ENCODE measurements at regions not wholly inside any gene's neighbourhood (a gene's known extent, or its start where the extent isn't known, plus 50 kb on each side); places are given as distances from the start of the nearest gene placed in this dataset.

DNA sequence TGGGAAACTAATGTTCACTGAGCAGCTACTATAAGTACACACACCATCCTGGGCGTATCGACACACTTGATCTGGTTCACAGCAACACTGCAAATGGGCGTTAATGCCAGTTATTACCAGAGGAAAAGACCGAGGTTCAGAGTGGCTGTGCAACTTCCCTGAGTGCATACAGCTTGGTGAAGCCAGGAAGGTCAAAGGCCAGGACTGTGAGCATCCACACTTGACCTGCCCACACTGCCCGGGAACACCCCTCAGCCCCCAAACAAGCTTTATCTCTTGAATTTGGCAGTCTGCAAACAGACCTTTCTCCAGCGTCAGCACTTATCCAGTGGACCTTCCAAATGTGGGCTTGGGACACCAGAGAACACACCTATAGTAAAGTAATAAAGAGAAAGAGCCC, 312.6 kb downstream of the BCL11B start:
- DNase-seq (ENCODE audit: low spot score): no peak

DNA sequence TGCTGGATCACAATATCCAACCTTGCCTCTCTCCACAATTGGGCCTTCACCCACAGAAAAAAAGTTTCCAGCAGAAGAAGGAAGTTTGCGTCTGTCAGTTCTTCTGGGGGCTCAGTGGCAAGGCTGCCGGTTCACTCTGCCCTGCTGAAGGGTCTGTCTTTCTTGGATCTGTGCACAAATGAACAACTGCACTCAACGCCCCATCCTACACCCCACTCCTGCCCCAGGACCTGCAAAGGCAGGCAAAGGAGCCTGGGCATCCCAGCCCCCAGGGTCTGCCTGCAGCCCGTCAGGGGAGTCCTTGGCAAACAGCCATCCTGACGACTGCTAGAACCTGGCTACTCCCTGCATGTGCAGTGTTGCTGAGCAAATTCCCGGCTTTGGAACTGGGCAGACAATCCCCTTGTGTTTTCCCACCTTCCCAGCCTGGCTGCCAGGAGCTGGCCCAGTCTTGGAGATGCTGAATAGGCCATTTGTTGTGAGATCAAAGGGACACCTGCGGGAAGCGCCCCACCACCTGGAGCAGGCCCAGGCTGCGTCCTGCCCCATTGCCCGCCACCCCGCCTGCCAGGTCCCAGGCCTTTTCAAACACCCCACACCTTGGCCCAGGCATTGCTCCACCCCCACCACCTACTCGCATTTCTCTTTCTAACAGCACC, 311.9 kb downstream of the BCL11B start:
- no peak for DNase-seq (ENCODE audit: low spot score)

DNA sequence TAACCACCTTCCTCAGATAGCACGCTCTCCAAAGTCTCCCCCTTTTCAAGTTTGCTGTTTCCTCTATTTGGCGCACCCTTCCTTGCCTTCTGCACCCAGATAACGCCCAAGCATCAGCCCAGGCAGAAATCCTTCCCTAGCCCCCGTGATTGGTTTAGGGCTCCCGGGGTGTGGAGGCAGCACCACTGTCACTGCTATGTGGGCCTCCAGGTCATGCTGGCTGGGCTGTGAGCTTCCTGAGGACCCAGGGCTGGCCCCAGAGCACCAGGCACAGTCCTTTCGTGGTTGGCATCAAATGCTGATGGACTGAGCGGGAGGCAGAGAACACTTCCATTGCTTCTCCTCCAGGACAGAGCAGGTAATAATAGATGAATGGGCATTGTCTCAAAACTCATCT, 311.4 kb downstream of the BCL11B start:
- no peak for DNase-seq (ENCODE audit: low spot score)

DNA sequence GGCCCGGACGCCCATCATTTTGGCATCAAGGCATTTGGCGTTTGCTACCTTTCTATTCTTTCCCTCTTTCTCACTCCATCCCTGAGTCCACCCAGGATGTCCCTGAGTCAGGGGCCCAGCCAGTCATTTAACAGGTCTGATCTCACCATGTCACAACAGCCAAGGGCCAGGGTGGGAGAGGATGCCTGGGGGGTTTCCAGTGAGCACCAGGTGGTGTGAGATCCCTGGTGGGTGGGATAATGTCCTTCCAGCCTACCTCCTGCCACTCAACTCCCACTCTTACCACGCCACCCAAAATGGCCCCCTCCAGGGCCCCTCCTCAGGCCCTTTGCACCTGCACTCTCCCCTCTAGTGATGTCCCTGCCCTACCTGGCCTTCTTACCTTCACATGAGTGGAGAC, 310.8 kb downstream of the BCL11B start:
- DNase-seq (ENCODE audit: low spot score): no peak

DNA sequence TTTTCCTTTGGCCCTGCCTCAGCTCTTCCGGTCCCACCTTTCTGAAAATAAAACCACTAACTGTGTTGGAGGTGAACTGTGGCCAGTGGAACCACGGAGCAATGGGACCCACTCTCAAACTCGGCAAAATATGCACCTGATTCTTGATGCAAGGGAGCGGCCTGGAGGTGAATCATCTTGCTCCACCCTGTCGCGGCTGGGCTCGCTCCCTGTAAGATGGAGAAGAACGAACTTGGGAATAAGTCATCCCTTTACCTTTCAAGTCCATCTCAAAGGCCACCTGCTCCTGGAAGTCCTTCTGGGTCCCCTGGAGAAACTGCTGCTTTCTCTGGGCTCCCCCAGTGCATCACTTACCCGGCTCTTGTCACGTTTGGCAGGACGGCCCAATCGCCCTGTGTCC, 309.9 kb downstream of the BCL11B start:
- DNase-seq (ENCODE audit: low spot score): no peak

DNA sequence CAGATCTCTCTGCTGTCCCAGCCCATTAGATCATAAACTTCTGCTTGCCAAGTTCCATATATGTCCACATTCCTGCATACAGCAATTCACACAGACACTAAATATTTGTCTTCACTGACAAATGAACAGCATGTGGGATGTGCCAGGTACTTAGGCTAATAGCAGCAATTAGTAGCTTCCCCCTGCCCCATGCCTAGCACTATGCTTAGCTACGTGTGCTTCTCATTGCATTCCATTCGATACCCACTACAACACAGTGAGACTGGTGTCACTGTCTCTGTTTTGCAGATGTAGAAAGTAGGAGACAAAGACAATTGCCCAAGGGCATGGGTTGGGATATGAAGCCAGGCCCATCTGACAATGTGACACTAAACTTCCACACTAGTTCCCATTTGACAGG, 308.4 kb downstream of the BCL11B start:
- no peak for DNase-seq (ENCODE audit: low spot score)

DNA sequence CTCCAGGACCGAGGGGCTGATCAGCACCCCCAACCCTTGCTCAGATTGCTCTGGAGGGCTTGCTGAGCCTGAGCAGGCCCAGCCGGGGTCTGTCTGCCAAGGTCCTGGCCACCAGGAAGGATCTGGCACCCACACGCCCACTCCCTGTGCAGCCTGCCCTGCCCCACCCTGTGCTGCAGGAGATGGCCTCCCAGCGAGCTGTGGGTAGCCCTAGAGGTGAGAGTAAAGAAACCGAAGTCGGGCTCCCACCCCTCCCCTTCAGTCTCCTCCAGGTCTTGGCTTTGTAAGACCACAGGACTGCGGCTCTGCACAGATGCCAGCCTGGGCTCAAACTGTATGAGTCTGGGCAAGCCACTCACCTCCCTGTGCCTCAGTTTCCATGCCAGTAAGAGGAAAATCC, 307.8 kb downstream of the BCL11B start:
- DNase-seq (ENCODE audit: low spot score): no peak

DNA sequence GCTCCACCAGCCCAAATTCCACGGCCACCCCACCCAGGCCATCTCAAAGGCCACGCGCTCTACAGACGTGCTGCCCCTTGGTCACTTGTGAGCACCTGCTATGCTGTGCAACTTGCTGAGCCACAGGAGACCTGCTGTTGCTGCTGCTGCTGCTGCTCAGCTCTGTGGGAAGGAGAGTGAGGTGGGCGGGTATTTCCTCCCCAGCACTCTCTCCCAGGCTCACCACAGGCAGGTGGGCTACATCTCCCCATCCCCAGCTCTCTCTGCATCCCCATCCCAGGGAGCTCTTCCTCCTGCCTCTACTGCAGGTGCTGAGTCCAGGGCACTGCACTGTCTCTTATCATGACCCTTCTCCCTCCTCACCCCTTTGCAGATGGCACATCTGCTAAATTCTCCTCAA, 306.9 kb downstream of the BCL11B start:
- DNase-seq (ENCODE audit: low spot score): no peak

DNA sequence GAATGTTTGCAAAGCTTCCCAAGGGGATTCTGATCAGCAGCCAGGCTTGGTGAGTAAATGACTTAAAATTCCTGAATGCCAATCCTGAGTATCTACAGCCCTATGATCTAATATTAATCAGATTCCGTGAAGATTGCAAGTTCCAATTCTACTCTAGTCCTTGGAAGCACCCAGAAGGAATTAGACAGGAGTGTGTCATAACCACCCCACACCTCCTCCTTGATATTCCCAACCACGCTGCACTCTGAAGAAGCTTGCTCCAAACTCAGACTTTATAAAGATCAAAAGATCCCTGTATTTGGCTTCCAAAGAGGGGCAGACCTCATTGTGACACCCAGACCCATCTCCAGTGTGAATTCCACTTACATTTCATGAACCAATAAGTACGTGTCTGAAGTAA, 306.0 kb downstream of the BCL11B start:
- DNase-seq (ENCODE audit: low spot score): peak; percentile 45

DNA sequence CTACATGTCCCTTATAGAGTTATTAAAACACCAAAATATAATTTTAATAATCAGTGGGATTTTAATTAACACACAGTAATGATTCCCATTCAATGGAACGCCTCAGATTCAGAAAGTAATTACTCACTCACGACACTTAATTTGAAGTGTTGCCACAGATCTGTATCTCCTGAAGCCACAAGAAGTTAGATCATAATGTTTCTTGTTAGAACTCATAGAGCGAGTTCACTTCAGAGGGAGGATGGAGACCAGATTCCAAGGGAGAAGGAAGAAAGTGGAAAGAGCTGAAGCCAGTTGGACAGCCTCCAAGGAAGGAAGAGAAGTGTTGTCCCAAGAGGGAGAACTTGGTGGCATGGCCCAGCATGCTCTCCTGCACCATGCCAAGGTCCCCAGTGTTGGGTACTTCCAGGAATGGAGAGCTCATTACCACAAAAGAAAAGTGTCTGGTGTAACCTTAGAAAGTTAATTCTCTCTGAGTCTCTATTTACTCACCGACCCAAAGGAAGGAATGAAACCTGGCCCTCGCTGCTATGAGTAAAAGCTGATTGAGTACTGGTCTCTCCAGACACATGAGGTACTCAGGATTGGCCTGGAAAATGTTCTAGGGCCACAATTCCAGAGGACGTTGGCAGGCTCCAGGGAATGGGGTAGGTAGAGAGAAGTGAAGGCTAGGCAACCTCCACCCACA, 305.4 kb downstream of the BCL11B start:
- DNase-seq (ENCODE audit: low spot score): no peak

DNA sequence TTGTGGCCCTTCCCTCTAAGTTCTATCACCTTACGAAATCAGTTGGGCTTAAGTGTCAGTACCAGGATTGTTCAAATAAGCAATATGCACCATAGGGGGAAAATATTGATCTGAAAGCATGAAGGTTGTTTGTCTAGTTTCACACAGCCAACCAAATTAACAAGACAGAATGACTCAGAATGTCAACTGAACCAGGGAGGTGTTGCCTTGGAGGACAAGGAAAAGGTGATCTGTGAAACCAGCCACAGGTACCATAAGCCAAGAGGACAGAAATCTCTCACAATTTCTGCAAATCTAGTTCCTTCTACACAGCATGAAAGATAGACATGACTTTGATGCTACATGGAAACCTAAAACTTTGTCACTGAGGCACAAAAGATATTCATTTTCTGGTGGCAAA, 297.9 kb downstream of the BCL11B start:
- no peak for DNase-seq (ENCODE audit: low spot score)

DNA sequence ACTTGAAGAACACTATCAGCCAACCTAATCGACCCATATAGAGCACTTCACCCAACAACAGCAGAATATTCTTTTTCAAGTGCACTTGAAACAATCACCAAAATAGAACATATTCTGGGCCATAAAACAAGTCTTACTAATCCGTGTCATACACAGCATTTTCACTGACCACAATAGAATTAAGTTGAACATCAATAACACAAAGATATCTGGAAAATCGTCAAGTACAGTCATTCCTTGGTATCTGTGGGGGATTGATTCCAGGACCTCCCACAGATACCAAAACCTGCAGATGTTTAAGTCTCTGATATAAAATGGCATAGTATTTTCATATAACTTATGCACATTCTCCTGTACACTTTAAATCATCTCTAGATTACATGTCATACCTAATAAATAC, 295.7 kb downstream of the BCL11B start:
- DNase-seq (ENCODE audit: low spot score): no peak

DNA sequence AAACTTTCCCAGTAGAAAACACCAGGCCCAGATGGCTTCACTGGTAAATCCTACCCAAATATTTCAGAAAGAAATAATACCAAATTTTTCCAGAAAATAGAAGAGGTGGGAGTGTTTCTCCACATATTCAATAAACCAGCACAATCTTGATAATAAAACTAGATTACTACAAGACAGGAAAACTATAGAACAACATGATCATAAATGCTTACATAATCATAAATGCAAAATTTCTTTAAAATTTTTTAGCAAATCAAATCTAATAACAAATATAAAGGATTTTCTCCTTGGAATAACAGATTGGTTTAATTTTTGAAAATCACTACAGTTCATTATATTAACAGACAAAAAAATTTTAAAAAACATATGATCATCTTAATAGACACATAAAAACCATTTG, 294.5 kb downstream of the BCL11B start:
- no peak for DNase-seq (ENCODE audit: low spot score)

DNA sequence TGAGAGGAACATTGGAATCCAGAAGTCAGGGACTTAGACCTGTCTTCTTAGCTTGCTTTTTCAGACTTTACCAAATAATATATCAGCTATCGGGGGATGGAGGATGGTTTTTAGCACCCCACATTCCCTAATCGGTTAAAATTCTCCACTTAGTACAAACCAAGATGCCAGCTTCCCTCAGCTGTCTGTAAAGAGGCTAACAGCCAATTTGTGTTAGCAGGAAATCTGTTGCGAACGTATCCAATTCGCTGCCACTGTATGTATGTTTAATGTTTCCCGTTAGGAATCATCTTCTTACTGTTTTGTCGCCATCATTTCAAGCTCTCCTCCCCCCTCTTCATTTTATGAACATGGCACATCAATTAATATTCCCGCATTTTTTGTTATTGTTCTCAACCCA, 289.0 kb downstream of the BCL11B start:
- DNase-seq (ENCODE audit: low spot score): no peak

DNA sequence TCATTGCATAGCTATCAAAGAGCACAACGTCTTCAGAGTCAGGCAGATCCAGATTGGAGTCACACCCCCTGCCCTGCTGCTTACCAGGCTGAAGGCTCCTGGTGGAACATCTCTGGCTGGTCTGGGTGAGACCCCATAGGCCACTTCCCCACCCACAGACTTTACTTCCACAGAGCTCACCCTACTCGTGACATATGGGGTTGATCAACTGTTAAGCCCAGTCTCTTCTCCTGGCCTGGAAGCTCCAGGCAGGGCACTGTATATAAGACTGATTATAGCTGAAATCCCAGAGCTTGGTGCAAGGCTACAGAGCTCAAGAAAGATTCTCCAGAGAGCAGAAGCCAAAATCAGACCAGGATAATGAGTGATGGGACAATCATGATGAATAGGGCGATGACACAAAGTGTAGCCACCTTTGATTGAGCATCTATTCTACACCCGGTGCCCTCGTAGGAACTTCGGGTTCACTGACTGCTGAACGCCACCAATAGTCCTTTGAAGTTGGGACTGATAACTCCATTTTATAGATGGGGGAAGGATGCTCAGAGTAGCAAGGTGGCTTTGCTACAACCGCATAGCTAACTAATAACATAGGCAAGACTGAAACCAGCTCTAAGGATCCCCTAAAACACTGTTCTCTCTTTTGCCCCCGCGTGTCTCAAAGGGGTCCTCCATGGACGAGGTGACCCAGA, 287.8 kb downstream of the BCL11B start:
- DNase-seq (ENCODE audit: low spot score): no peak

DNA sequence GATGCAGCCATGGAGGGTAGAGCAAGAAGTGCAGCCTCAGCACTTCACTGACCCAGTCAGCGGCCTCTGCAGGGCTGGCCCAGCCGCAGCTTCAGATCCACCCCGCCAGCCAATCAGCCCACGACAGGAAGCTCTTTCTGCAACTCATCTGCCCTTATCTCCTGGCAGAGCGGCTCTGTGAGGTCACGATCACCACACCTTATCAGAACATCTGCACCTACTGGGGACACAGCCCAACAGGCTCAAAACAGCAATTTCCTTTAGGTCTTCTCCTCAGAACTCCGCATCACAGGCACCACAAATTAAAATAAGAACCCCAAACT, 287.3 kb downstream of the BCL11B start:
- no peak for DNase-seq (ENCODE audit: low spot score)

DNA sequence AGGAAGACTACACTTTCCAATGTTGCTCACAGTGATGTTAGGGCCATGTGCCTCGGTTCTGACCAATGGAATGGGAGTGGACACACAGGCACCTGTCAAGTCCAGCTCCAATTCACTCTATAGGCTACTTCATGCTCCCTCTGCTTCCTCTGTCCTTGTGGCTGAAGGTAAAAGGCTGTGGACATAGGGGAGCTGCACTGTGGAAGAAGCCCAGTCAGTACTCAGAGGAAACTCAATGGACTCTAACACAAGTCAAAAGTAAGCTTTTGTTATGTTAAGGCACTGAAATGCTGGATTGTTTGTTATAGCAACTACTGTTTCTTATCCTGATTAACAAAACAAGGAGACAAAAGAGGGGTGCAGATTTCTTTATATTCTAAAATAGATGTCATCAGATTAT, 278.2 kb downstream of the BCL11B start:
- DNase-seq (ENCODE audit: low spot score): no peak

DNA sequence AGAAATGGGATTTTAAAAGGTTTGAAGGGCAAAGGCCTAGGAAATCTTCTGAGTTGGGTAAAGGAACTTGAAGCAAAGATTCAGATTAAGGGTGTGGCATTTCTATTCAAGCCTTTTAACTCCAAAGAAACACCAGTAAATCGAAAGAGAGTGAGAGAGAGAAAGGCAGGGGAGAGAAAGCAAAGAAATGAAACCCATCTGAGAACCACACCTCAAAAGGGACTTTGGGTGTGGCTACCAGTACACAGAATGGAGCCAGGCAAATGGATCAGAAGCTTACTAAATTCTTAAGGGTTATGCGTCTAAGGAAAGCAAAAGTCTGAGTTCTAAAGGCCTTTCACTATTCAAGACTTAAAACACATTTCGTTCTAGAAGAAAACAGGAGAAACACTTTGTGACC, 277.4 kb downstream of the BCL11B start:
- no peak for DNase-seq (ENCODE audit: low spot score)

DNA sequence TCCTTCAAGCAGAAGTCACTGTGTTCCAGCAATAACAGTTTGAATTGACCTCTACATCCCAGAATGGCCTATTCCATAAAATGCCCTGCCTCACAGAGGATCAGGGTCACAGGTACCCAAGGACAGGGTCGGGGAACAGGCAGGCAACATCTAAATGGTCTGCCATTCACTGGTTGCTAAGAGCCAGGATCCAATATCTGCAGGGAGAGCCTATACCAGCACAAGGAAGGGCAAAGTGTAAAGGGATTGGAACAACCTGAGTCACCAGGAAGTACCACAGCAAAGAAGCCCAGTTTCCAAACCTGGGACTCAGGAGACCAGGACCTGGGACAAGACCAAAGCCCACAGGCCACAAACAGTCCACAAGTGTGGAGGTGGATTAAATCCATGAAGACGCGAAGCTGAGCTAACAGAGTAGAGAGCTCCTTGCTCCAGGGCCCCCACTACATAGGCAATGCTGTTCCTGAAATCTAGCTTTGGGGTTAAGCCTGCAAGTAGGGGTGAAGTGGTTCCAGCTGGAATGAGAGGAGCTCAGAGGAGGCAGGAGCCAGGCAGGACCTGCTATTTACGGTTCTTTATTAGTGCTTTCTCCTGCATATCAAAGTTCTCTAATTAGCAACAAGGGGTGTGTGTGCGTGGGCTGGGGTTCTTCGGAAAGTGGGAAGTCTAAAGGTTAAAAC, 274.3 kb downstream of the BCL11B start:
- no peak for DNase-seq (ENCODE audit: low spot score)

DNA sequence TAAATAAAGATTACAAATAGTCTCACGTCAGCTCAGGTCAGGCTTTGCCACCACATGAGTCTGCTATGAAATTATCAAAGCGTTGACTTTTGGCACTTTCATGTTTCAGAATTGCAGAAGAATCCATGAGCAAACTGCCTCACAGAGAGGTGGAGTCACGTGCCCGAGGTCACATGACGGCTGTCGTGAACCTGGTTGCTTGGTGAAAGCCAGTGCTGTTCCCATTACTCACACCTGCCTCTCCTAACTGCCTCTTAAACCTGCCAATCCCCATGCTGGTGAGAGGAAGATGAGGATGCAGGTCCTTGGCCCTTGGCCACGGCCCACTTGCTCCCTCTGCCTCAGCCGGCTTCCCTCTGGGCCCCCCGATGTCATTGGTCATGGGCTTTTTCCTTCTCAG, 272.7 kb downstream of the BCL11B start:
- DNase-seq (ENCODE audit: low spot score): no peak

DNA sequence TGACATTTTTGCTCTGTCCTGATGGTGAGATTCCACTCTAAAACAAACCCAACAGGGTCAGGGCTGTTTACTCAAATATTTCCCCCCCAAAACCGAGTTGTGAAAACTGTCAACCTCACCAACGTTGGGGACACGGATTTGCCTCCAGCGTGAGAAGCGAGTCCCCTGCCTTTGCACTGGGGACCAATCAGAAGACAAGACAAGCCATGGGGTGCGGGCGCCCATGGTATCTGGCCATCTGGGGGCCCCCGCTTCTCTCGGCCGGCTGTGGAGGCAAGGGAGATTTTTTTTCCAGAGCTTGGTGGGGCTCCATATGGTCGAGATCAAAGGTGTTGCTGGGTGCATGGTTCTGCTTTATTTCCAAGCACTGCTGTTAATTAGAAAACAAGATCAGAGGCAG, 272.1 kb downstream of the BCL11B start:
- DNase-seq (ENCODE audit: low spot score): no peak

DNA sequence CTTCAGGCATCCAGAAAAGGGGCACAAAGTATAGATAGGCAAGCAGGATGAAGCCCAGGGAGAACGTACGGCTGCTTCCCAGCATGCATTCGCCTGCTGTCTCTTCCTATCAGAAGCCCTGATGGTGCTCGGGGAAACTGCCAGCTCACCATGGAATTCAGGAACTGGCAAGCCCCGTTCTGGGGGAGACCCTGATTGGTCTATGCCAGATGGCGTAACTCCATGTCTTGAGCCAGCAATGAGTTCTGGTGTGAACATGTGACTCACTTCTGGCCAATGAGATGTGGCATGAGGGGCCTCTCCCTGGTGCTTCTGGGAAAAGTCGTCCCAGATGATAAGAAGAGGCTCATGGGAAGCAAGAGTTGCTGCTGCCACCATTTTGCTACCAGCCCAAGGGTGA, 270.8 kb downstream of the BCL11B start:
- DNase-seq (ENCODE audit: low spot score): no peak

DNA sequence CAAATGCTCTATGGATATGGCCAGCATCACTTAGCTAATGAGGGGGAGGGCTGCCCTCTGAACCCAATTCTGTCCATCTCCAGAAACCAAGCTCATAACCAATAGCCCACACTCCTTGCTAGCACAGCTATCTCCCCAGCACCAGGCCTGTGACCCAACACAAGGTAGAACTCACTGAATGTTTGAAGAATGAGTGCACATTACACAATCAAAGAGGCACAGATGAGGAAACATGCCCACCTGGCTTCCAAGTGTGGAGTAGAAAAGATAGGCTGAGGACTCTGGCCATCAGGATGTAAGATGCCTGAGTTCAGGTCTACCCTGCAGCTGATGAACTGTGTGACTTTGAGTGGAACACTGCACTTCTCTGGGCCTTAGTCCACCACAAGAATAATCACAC, 268.4 kb downstream of the BCL11B start:
- DNase-seq (ENCODE audit: low spot score): no peak
